CD4-positive, alpha-beta memory T cell (primary cell): ENCODE measurements at regions not wholly inside any gene's neighbourhood (a gene's known extent, or its start where the extent isn't known, plus 50 kb on each side); places are given as distances from the start of the nearest gene placed in this dataset.

Experiments used
- CTCF ChIA-PET: fragments of 350-600 bp; sonication (Branson Sonifier 250); formaldehyde crosslinking; loops from one replicate; lab custom pipeline; 2021; ENCODE audit warnings: inconsistent platforms; ENCODE audit not compliant: partially characterized antibody; lab: Charles Lee
- POLR2A ChIA-PET: fragments of 350-600 bp; sonication (Branson Sonifier 250); formaldehyde crosslinking; loops from one replicate; lab custom pipeline; 2021; ENCODE audit not compliant: partially characterized antibody; lab: Charles Lee
- DNase-seq, 5 donors: peaks; one replicate each; pipeline versions ENCODE4 v3.0.0 to v3.0.0-alpha.2; 2020 to 2022; ENCODE audit warnings: mixed read lengths in 1 of 5
- H3K27ac ChIP-seq: one replicate; pipeline ENCODE4 v1.7.0; 2013; ENCODE audit warnings: low read depth, low read length
- H3K27me3 ChIP-seq: 2 replicates; pipeline ENCODE4 v1.7.0; 2013; ENCODE audit warnings: mild to moderate bottlenecking, low read length, moderate library complexity; ENCODE audit not compliant: insufficient read depth
- H3K36me3 ChIP-seq: 2 replicates; pipeline ENCODE4 v1.7.0; 2013; ENCODE audit warnings: mild to moderate bottlenecking, low read length, moderate library complexity; ENCODE audit not compliant: insufficient read depth
- H3K4me1 ChIP-seq: 2 replicates; pipeline ENCODE4 v1.7.0; 2013; ENCODE audit warnings: mild to moderate bottlenecking, low read length, moderate library complexity; ENCODE audit not compliant: insufficient read depth
- H3K4me3 ChIP-seq, 2 donors: one replicate each; pipeline ENCODE4 v1.7.0; 2013; ENCODE audit warnings: low read length in 2 of 2, mild to moderate bottlenecking in 1 of 2
- H3K9me3 ChIP-seq, 2 donors: one replicate each; pipeline ENCODE4 v1.7.0; 2013; ENCODE audit warnings: low read length in 2 of 2, control low read depth in 1 of 2; ENCODE audit not compliant: control insufficient read depth in 1 of 2
- H3K27ac Mint-ChIP-seq, 7 donors: one replicate each; pipeline ENCODE4 v1.8.0; 2020 to 2021; ENCODE audit warnings: mixed read lengths in 7 of 7, mild to moderate bottlenecking in 6 of 7, inconsistent platforms in 3 of 7, moderate library complexity in 3 of 7
- H3K27me3 Mint-ChIP-seq, 2 donors: one replicate each; pipeline ENCODE4 v1.8.0; 2020 to 2021; ENCODE audit warnings: mixed read lengths in 2 of 2
- H3K36me3 Mint-ChIP-seq, 2 donors: one replicate each; pipeline ENCODE4 v1.8.0; 2020 to 2021; ENCODE audit warnings: mixed read lengths in 2 of 2, inconsistent platforms in 1 of 2, mild to moderate bottlenecking in 1 of 2
- H3K4me1 Mint-ChIP-seq, 4 donors: one replicate each; pipeline ENCODE4 v1.8.0; 2020 to 2021; ENCODE audit warnings: mixed read lengths in 4 of 4, mild to moderate bottlenecking in 1 of 4
- H3K4me3 Mint-ChIP-seq, 8 donors: one replicate each; pipeline ENCODE4 v1.8.0; 2020 to 2021; ENCODE audit warnings: mixed read lengths in 8 of 8, mild to moderate bottlenecking in 7 of 8, moderate library complexity in 6 of 8, inconsistent platforms in 3 of 8
- H3K9me3 Mint-ChIP-seq, 8 donors: one replicate each; pipeline ENCODE4 v1.8.0; 2020 to 2021; ENCODE audit warnings: mixed read lengths in 8 of 8, mild to moderate bottlenecking in 5 of 8, inconsistent platforms in 3 of 8, moderate library complexity in 1 of 8
- intact Hi-C: fragments of 100-400 bp; cut with micrococcal nuclease; formaldehyde crosslinking; loops from one replicate; pipeline ENCODE4 v1.15.1; 2023

GRCh38 chr14:30339311-30339901 is 219.6 kb upstream of the G2E3 start:
- Histone ChIP-seq H3K4me1 (peaks cover 5% of the 10 kb centered on the region), H3K4me3 (no peak overlapping the region), H3K27me3 (no peaks in the 10 kb centered on the region), H3K9me3 (no peaks in the 10 kb centered on the region), H3K27ac (no peak overlapping the region), H3K36me3 (no peaks in the 10 kb centered on the region)
- peaks cover 0 to 2% (median 0%) of the 10 kb centered on the region in 8 donors for H3K9me3 Mint-ChIP-seq
- DNase-seq, result no peak
- ChIA-PET POLR2A (no interaction called here), CTCF (no interaction called here)
- no peaks in the 10 kb centered on the region for H3K36me3 Mint-ChIP-seq
- H3K27me3 Mint-ChIP-seq, result no peaks in the 10 kb centered on the region
- peak overlapping the region in 1 of 8 donors; percentile 10 for H3K4me3 Mint-ChIP-seq
- peaks cover 0 to 4% (median 4%) of the 10 kb centered on the region in 4 donors for H3K4me1 Mint-ChIP-seq
- no peak overlapping the region for H3K27ac Mint-ChIP-seq
- intact Hi-C loops, result no loop called here

GRCh38 chr14:30340495-30340894 is 218.5 kb upstream of the G2E3 start:
- H3K36me3 ChIP-seq, result no peaks in the 10 kb centered on the region
- no peak overlapping the region for H3K4me3 ChIP-seq
- ChIA-PET CTCF (no interaction called here), POLR2A (no interaction called here)
- DNase-seq, result no peak
- no peaks in the 10 kb centered on the region for H3K9me3 ChIP-seq
- peaks cover 0 to 2% (median 0%) of the 10 kb centered on the region in 8 donors for H3K9me3 Mint-ChIP-seq
- H3K27ac ChIP-seq, result no peak overlapping the region
- H3K4me3 Mint-ChIP-seq, result no peak overlapping the region
- H3K4me1 Mint-ChIP-seq, result peaks cover 0 to 4% (median 3%) of the 10 kb centered on the region in 4 donors
- no peaks in the 10 kb centered on the region for H3K36me3 Mint-ChIP-seq
- H3K27ac Mint-ChIP-seq, result no peak overlapping the region
- H3K27me3 Mint-ChIP-seq, result no peaks in the 10 kb centered on the region
- peaks cover 5% of the 10 kb centered on the region for H3K4me1 ChIP-seq
- no peaks in the 10 kb centered on the region for H3K27me3 ChIP-seq
- intact Hi-C loops, result no loop called here

DNA sequence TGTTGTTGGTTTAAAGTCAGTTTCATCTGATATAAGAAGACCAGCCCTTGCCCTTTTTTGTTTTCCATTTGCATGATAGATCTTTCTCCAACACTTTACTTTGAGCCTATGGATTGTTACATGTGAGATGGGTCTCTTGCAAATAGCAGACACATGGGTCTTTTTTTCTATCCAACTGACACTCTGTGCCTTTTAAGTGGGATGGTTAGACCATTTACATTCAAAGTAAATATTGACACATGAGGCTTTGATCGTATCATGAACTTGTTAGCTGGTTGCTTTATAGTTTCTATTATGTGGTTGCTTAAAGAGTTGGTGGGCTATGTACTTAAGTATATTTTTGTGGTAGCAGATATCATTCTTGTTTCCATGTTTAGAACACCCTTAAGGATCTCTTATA is 213.4 kb upstream of the G2E3 start:
- H3K27me3 Mint-ChIP-seq, result peaks cover 0 to 3% of the 10 kb centered on the region in 2 donors
- H3K27ac Mint-ChIP-seq, result peak overlapping the region in 1 of 7 donors; percentile 36
- no peak overlapping the region for H3K4me3 Mint-ChIP-seq
- Histone ChIP-seq H3K36me3 (no peaks in the 10 kb centered on the region), H3K27me3 (no peaks in the 10 kb centered on the region), H3K27ac (no peak overlapping the region), H3K4me3 (no peak overlapping the region), H3K9me3 (no peaks in the 10 kb centered on the region), H3K4me1 (no peaks in the 10 kb centered on the region)
- intact Hi-C loops, result no loop called here
- CTCF ChIA-PET, result no interaction called here
- peaks cover 0 to 2% (median 0%) of the 10 kb centered on the region in 8 donors for H3K9me3 Mint-ChIP-seq
- H3K36me3 Mint-ChIP-seq, result no peaks in the 10 kb centered on the region
- no peaks in the 10 kb centered on the region for H3K4me1 Mint-ChIP-seq
- no peak for DNase-seq
- POLR2A ChIA-PET, result no interaction called here

DNA sequence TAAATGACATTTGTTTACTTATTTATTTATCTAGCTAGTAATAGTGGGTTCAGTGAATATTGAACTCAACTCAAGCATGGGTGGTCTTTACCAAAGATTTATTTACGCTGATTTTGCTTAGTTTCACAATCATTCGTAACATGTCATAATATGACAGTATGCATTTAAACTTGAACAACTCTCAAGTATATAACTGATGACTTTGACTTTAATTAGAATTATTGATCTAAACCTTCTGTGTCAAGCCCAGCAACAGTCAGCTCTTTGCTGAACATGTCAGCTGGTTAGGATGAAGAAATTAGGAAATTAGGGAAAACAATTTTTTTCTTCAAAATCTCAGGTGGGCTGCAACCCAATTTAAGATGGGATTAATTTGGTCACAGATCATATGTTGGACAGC is 210.5 kb upstream of the G2E3 start:
- H3K4me1 ChIP-seq, result no peaks in the 10 kb centered on the region
- no peak for DNase-seq
- Mint-ChIP-seq H3K4me1 (no peaks in the 10 kb centered on the region), H3K27me3 (peaks cover 0 to 3% of the 10 kb centered on the region in 2 donors), H3K4me3 (no peak overlapping the region), H3K9me3 (peaks cover 0 to 1% (median 0%) of the 10 kb centered on the region in 8 donors), H3K36me3 (no peaks in the 10 kb centered on the region), H3K27ac (no peak overlapping the region)
- intact Hi-C loops, result no loop called here
- H3K4me3 ChIP-seq, result no peak overlapping the region
- H3K27ac ChIP-seq, result no peak overlapping the region
- H3K36me3 ChIP-seq, result no peaks in the 10 kb centered on the region
- H3K27me3 ChIP-seq, result no peaks in the 10 kb centered on the region
- POLR2A ChIA-PET, result no interaction called here
- H3K9me3 ChIP-seq, result no peaks in the 10 kb centered on the region
- CTCF ChIA-PET, result no interaction called here

DNA sequence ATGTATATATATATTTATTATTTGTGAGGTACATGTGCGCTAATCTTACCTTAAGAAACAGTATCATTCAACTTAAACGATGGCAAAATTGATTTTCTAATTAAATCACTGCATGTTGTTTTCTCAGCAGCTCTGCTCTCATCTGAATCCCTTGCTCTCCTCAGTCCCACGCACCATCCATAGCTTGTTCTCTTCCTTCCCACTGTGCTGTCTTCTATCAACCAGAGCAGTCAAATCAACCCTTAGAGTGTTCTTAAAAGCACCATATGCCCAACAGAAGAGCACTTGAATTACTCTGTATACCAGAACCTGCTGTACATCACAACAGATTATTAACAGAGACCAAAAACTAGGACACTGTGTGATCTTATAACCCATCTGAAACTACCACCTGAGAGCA is 209.4 kb upstream of the G2E3 start:
- H3K27me3 ChIP-seq, result no peaks in the 10 kb centered on the region
- Mint-ChIP-seq H3K27me3 (peaks cover 0 to 3% of the 10 kb centered on the region in 2 donors), H3K4me3 (no peak overlapping the region), H3K9me3 (peaks cover 0 to 1% (median 0%) of the 10 kb centered on the region in 8 donors), H3K36me3 (no peaks in the 10 kb centered on the region), H3K4me1 (peaks cover 0 to 2% (median 0%) of the 10 kb centered on the region in 4 donors), H3K27ac (no peak overlapping the region)
- H3K36me3 ChIP-seq, result no peaks in the 10 kb centered on the region
- no peaks in the 10 kb centered on the region for H3K9me3 ChIP-seq
- no peak overlapping the region for H3K4me3 ChIP-seq
- no peak for DNase-seq
- ChIA-PET POLR2A (no interaction called here), CTCF (no interaction called here)
- intact Hi-C loops, result no loop called here
- H3K27ac ChIP-seq, result no peak overlapping the region
- H3K4me1 ChIP-seq, result no peaks in the 10 kb centered on the region

DNA sequence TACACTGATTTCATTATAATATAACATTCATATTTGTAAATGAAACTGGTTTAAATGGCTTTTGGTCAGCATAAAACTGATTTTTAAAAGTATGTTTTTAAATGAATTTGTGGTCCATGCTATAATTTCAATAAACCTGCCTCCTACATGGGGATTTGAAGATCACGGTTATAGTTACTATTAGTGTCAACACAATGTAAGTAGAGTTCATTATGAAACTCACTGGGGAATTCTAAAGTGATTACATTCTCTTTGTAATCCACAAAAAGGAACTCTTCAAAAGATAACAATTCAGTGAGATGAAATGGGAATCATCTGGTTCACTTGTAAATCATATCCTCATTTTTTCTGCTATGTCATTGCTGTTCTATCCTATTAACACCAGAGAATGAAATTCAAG is 204.5 kb upstream of the G2E3 start:
- H3K27me3 Mint-ChIP-seq, result peaks cover 0 to 3% of the 10 kb centered on the region in 2 donors
- H3K9me3 Mint-ChIP-seq, result peaks cover 0 to 11% (median under 1%) of the 10 kb centered on the region in 8 donors
- no peak overlapping the region for H3K27ac ChIP-seq
- no peaks in the 10 kb centered on the region for H3K27me3 ChIP-seq
- no peak overlapping the region for H3K27ac Mint-ChIP-seq
- H3K9me3 ChIP-seq, result no peaks in the 10 kb centered on the region
- no peaks in the 10 kb centered on the region for H3K36me3 ChIP-seq
- no peak overlapping the region for H3K4me3 ChIP-seq
- H3K36me3 Mint-ChIP-seq, result no peaks in the 10 kb centered on the region
- DNase-seq, result no peak
- H3K4me1 ChIP-seq, result no peaks in the 10 kb centered on the region
- peaks cover 0 to 8% (median 5%) of the 10 kb centered on the region in 4 donors for H3K4me1 Mint-ChIP-seq
- intact Hi-C loops, result no loop called here
- ChIA-PET POLR2A (no interaction called here), CTCF (no interaction called here)
- no peak overlapping the region for H3K4me3 Mint-ChIP-seq

DNA sequence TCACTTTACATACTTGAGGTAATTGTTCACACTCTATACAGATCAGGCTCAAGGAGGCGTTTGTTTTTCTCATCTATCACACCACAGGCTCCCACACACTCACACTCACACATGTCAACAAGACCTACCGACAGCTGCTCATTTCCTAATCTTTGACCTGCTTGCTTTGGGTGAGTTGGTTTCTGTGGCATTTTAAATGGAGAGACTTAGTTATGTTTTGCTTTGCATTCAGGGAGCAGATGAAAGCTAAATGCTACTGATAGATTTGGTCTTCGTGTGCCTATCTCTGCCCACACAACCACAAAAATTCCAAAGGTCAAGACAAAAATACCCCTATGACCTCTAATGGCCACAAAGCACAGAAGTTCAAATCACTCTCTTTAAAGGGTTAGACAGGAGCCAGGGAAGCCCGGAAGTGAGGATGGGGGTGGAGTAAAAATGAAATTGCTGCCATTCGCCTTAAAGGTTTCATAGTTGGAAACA is 203.5 kb upstream of the G2E3 start:
- Histone ChIP-seq H3K4me1 (no peaks in the 10 kb centered on the region), H3K36me3 (no peaks in the 10 kb centered on the region), H3K27ac (no peak overlapping the region), H3K9me3 (no peaks in the 10 kb centered on the region), H3K4me3 (no peak overlapping the region), H3K27me3 (no peaks in the 10 kb centered on the region)
- no peak for DNase-seq
- Mint-ChIP-seq H3K36me3 (no peaks in the 10 kb centered on the region), H3K4me3 (no peak overlapping the region), H3K9me3 (peaks cover 0 to 15% (median 5%) of the 10 kb centered on the region in 8 donors), H3K27ac (no peak overlapping the region), H3K4me1 (peaks cover 0 to 8% (median 5%) of the 10 kb centered on the region in 4 donors), H3K27me3 (no peaks in the 10 kb centered on the region)
- POLR2A ChIA-PET, result no interaction called here
- intact Hi-C loops, result no loop called here
- CTCF ChIA-PET, result no interaction called here
